ENCODE measurements at regions not wholly inside any gene's neighbourhood (a gene's known extent, or its start where the extent isn't known, plus 50 kb on each side); places are given as distances from the start of the nearest gene placed in this dataset.

- DNase-seq (ENCODE audit: low read depth): no peak
- TF ChIP-seq CTCF (IDR thresholded peaks at IDR 0.05; ENCODE audit: control insufficient read depth, extremely low read depth, insufficient read depth): no peak
- no peak overlapping the region for H3K4me3 ChIP-seq (ENCODE audit: low read depth, low read length)
These were observed 55.3 kb upstream of the NRBF2 start for GRCh38 chr10:63077800-63078199.

GRCh38 chr10:63072951-63073350 lies 60.2 kb upstream of the NRBF2 start:
- DNase-seq (ENCODE audit: low read depth): no peak
- TF ChIP-seq CTCF (IDR thresholded peaks at IDR 0.05; ENCODE audit: control insufficient read depth, extremely low read depth, insufficient read depth): no peak
- no peak overlapping the region for H3K4me3 ChIP-seq (ENCODE audit: low read depth, low read length)

- no peak overlapping the region for H3K4me3 ChIP-seq (ENCODE audit: low read depth, low read length)
- peak; percentile 1 for DNase-seq (ENCODE audit: low read depth)
- TF ChIP-seq CTCF (IDR thresholded peaks at IDR 0.05; ENCODE audit: control insufficient read depth, extremely low read depth, insufficient read depth): no peak
These were observed 62.0 kb upstream of the NRBF2 start for GRCh38 chr10:63071145-63071544.

GRCh38 chr10:63069318-63069717 lies 63.8 kb upstream of the NRBF2 start:
- no peak overlapping the region for H3K4me3 ChIP-seq (ENCODE audit: low read depth, low read length)
- no peak for TF ChIP-seq CTCF (IDR thresholded peaks at IDR 0.05; ENCODE audit: control insufficient read depth, extremely low read depth, insufficient read depth)
- DNase-seq (ENCODE audit: low read depth): no peak

- DNase-seq (ENCODE audit: low read depth): no peak
These were observed 64.9 kb upstream of the NRBF2 start for GRCh38 chr10:63068246-63068645.

GRCh38 chr10:63066606-63067005 lies 66.5 kb upstream of the NRBF2 start:
- no peak for TF ChIP-seq CTCF (IDR thresholded peaks at IDR 0.05; ENCODE audit: control insufficient read depth, extremely low read depth, insufficient read depth)
- no peak for DNase-seq (ENCODE audit: low read depth)
- H3K4me3 ChIP-seq (ENCODE audit: low read depth, low read length): no peak overlapping the region

More at GRCh38 chr10:63068246-63068645, 64.9 kb upstream of the NRBF2 start:
- no peak for TF ChIP-seq CTCF (IDR thresholded peaks at IDR 0.05; ENCODE audit: control insufficient read depth, extremely low read depth, insufficient read depth)
- H3K4me3 ChIP-seq (ENCODE audit: low read depth, low read length): no peak overlapping the region

- no peak for DNase-seq (ENCODE audit: low read depth)
- no peak overlapping the region for H3K4me3 ChIP-seq (ENCODE audit: low read depth, low read length)
- TF ChIP-seq CTCF (IDR thresholded peaks at IDR 0.05; ENCODE audit: control insufficient read depth, extremely low read depth, insufficient read depth): no peak
These were observed 68.4 kb upstream of the NRBF2 start for GRCh38 chr10:63064706-63065105.
